ENCODE measurements at regions not wholly inside any gene's neighbourhood (a gene's known extent, or its start where the extent isn't known, plus 50 kb on each side); places are given as distances from the start of the nearest gene placed in this dataset.

- Histone ChIP-seq H3K27me3 (no peaks in the 10 kb centered on the region), H3K4me3 (no peak overlapping the region), H3K36me3 (no peaks in the 10 kb centered on the region), H3K9me3 (no peaks in the 10 kb centered on the region), H3K27ac (no peak overlapping the region), H3K4me1 (peaks cover 0 to 11% (median 4%) of the 10 kb centered on the region in 4 donors)
- TF ChIP-seq POLR2A (IDR thresholded peaks at IDR 0.05) (no peak), CTCF (IDR thresholded peaks at IDR 0.05) (no peak)
- ATAC-seq, result no peak
- DNase-seq, result no peak
- 70% methylated on average over 4 of the region's 4 CpGs for WGBS (ENCODE audit: insufficient coverage, low coverage, low lambda C conversion rate, missing lambda C conversion rate)
- intact Hi-C loops (cut with DNase I), result no loop called here
These were observed 90.5 kb downstream of the INHBA start for GRCh38 chr7:41612386-41612785.

- peaks cover 0 to 11% (median 4%) of the 10 kb centered on the region in 4 donors for H3K4me1 ChIP-seq
- no peak overlapping the region for H3K4me3 ChIP-seq
- no peaks in the 10 kb centered on the region for H3K36me3 ChIP-seq
- no peak overlapping the region for H3K27ac ChIP-seq
- intact Hi-C loops (cut with DNase I), result no loop called here
- H3K27me3 ChIP-seq, result no peaks in the 10 kb centered on the region
- WGBS (ENCODE audit: insufficient coverage, low coverage, low lambda C conversion rate, missing lambda C conversion rate), result 77% methylated on average over 2 of the region's 2 CpGs
- DNase-seq, result no peak
- no peak for TF ChIP-seq POLR2A (IDR thresholded peaks at IDR 0.05)
- no peak for TF ChIP-seq CTCF (IDR thresholded peaks at IDR 0.05)
- H3K9me3 ChIP-seq, result no peaks in the 10 kb centered on the region
- ATAC-seq, result no peak
These were observed 94.4 kb downstream of the INHBA start for GRCh38 chr7:41608447-41608846.

GRCh38 chr7:41603985-41604384 is 98.9 kb downstream of the INHBA start:
- Histone ChIP-seq H3K36me3 (no peaks in the 10 kb centered on the region), H3K27me3 (no peaks in the 10 kb centered on the region), H3K9me3 (no peaks in the 10 kb centered on the region), H3K4me1 (no peaks in the 10 kb centered on the region), H3K4me3 (no peak overlapping the region), H3K27ac (no peak overlapping the region)
- WGBS (ENCODE audit: insufficient coverage, low coverage, low lambda C conversion rate, missing lambda C conversion rate), result 85% methylated on average over 1 of the region's 1 CpG
- intact Hi-C loops (cut with DNase I), result no loop called here
- TF ChIP-seq CTCF (IDR thresholded peaks at IDR 0.05) (no peak), POLR2A (IDR thresholded peaks at IDR 0.05) (no peak)
- DNase-seq (no peak), ATAC-seq (no peak)

GRCh38 chr7:41599760-41600159 is 103.1 kb downstream of the INHBA start:
- TF ChIP-seq CTCF (IDR thresholded peaks at IDR 0.05), result no peak
- TF ChIP-seq POLR2A (IDR thresholded peaks at IDR 0.05), result no peak

GRCh38 chr7:41592794-41593193 is 110.1 kb downstream of the INHBA start:
- Histone ChIP-seq H3K9me3 (no peaks in the 10 kb centered on the region), H3K27me3 (no peaks in the 10 kb centered on the region), H3K36me3 (no peaks in the 10 kb centered on the region), H3K4me3 (no peak overlapping the region), H3K27ac (no peak overlapping the region), H3K4me1 (no peaks in the 10 kb centered on the region)
- intact Hi-C loops (cut with DNase I), result no loop called here
- DNase-seq, result no peak
- no peak for TF ChIP-seq POLR2A (IDR thresholded peaks at IDR 0.05)
- no peak for TF ChIP-seq CTCF (IDR thresholded peaks at IDR 0.05)
- ATAC-seq, result no peak

More at GRCh38 chr7:41599760-41600159, 103.1 kb downstream of the INHBA start:
- no peaks in the 10 kb centered on the region for H3K36me3 ChIP-seq
- no peaks in the 10 kb centered on the region for H3K9me3 ChIP-seq
- no peaks in the 10 kb centered on the region for H3K4me1 ChIP-seq
- H3K27me3 ChIP-seq, result no peaks in the 10 kb centered on the region
- ATAC-seq (no peak), DNase-seq (no peak)
- 50% methylated on average over 3 of the region's 4 CpGs for WGBS (ENCODE audit: insufficient coverage, low coverage, low lambda C conversion rate, missing lambda C conversion rate)
- no peak overlapping the region for H3K4me3 ChIP-seq
- intact Hi-C loops (cut with DNase I), result no loop called here
- H3K27ac ChIP-seq, result no peak overlapping the region

Measured in right lobe of liver (tissue), 6 donors.